ENCODE measurements at regions not wholly inside any gene's neighbourhood (a gene's known extent, or its start where the extent isn't known, plus 50 kb on each side); places are given as distances from the start of the nearest gene placed in this dataset.

GRCh38 chr9:81741103-81741502, 51.8 kb upstream of the TLE1 start:
- DNase-seq (ENCODE audit: low read depth, low spot score): no peak

- no peak for DNase-seq (ENCODE audit: low read depth, low spot score)
Observed at GRCh38 chr9:81748091-81748490, 58.7 kb upstream of the TLE1 start.

GRCh38 chr9:81753436-81753835, 64.1 kb upstream of the TLE1 start:
- no peak for DNase-seq (ENCODE audit: low read depth, low spot score)

GRCh38 chr9:81754245-81754644, 64.9 kb upstream of the TLE1 start:
- no peak for DNase-seq (ENCODE audit: low read depth, low spot score)

GRCh38 chr9:81755721-81756120, 66.4 kb upstream of the TLE1 start:
- no peak for DNase-seq (ENCODE audit: low read depth, low spot score)

GRCh38 chr9:81756561-81756960, 67.2 kb upstream of the TLE1 start:
- DNase-seq (ENCODE audit: low read depth, low spot score): no peak

GRCh38 chr9:81758123-81758797, 68.9 kb upstream of the TLE1 start:
- DNase-seq (ENCODE audit: low read depth, low spot score): no peak

GRCh38 chr9:81759680-81760215, 70.4 kb upstream of the TLE1 start:
- peak; percentile 73 for DNase-seq (ENCODE audit: low read depth, low spot score)

GRCh38 chr9:81767921-81768320, 78.6 kb upstream of the TLE1 start:
- no peak for DNase-seq (ENCODE audit: low read depth, low spot score)

GRCh38 chr9:81771571-81771970, 82.2 kb upstream of the TLE1 start:
- no peak for DNase-seq (ENCODE audit: low read depth, low spot score)

- no peak for DNase-seq (ENCODE audit: low read depth, low spot score)
Observed at GRCh38 chr9:81772144-81772543, 82.8 kb upstream of the TLE1 start.

GRCh38 chr9:81776390-81776789, 87.0 kb upstream of the TLE1 start:
- DNase-seq (ENCODE audit: low read depth, low spot score): no peak

GRCh38 chr9:81776834-81777233, 87.5 kb upstream of the TLE1 start:
- no peak for DNase-seq (ENCODE audit: low read depth, low spot score)

- DNase-seq (ENCODE audit: low read depth, low spot score): no peak
Observed at GRCh38 chr9:81777482-81777881, 88.1 kb upstream of the TLE1 start.

GRCh38 chr9:81782313-81782995, 93.1 kb upstream of the TLE1 start:
- DNase-seq (ENCODE audit: low read depth, low spot score): no peak

GRCh38 chr9:81787747-81788632, 98.6 kb upstream of the TLE1 start:
- peak; percentile 26 for DNase-seq (ENCODE audit: low read depth, low spot score)

- no peak for DNase-seq (ENCODE audit: low read depth, low spot score)
Observed at GRCh38 chr9:81789721-81790120, 100.4 kb upstream of the TLE1 start.

- DNase-seq (ENCODE audit: low read depth, low spot score): no peak
Observed at GRCh38 chr9:81790166-81790565, 100.8 kb upstream of the TLE1 start.

GRCh38 chr9:81791076-81791475, 101.7 kb upstream of the TLE1 start:
- DNase-seq (ENCODE audit: low read depth, low spot score): no peak

GRCh38 chr9:81798606-81799005, 109.3 kb upstream of the TLE1 start:
- DNase-seq (ENCODE audit: low read depth, low spot score): no peak

GRCh38 chr9:81801190-81801589, 111.8 kb upstream of the TLE1 start:
- no peak for DNase-seq (ENCODE audit: low read depth, low spot score)

- DNase-seq (ENCODE audit: low read depth, low spot score): no peak
Observed at GRCh38 chr9:81804306-81804705, 115.0 kb upstream of the TLE1 start.
